ENCODE measurements at regions not wholly inside any gene's neighbourhood (a gene's known extent, or its start where the extent isn't known, plus 50 kb on each side); places are given as distances from the start of the nearest gene placed in this dataset.

- TF ChIP-seq POLR2AphosphoS5 (IDR thresholded peaks at IDR 0.05; ENCODE audit: low read depth, low read length) (no peak), EZH2 (IDR thresholded peaks at IDR 0.05) (no peak), CTCF (IDR thresholded peaks at IDR 0.05 in 2 of 3, conservative IDR thresholded peaks at IDR 0.05 in 1 of 3; ENCODE audit: borderline replicate concordance in 1 of 3, insufficient read depth in 1 of 3, low read depth in 2 of 3, low read length in 2 of 3) (no peak), POLR2A (IDR thresholded peaks at IDR 0.05; ENCODE audit: borderline replicate concordance, extremely low read depth, insufficient read depth, insufficient read length) (no peak), ELF1 (IDR thresholded peaks at IDR 0.05; ENCODE audit: borderline replicate concordance, low read depth) (no peak), JUND (IDR thresholded peaks at IDR 0.05) (no peak), EGR1 (IDR thresholded peaks at IDR 0.05; ENCODE audit: low read depth) (no peak), TCF7L2 (IDR thresholded peaks at IDR 0.05; ENCODE audit: borderline replicate concordance, extremely low read depth, insufficient read depth, insufficient read length) (no peak), SP1 (IDR thresholded peaks at IDR 0.05; ENCODE audit: low read depth) (no peak), REST (IDR thresholded peaks at IDR 0.05; ENCODE audit: low read depth) (no peak), CEBPB (IDR thresholded peaks at IDR 0.05; ENCODE audit: low read depth) (no peak), EZH2phosphoT487 (IDR thresholded peaks at IDR 0.05; ENCODE audit: borderline replicate concordance) (no peak), SRF (IDR thresholded peaks at IDR 0.05; ENCODE audit: low read depth) (no peak)
Measured at GRCh38 chr10:52906046-52906445, 133.5 kb upstream of the MBL2 start.
